VCaP (cell line): ENCODE measurements at regions not wholly inside any gene's neighbourhood (a gene's known extent, or its start where the extent isn't known, plus 50 kb on each side); places are given as distances from the start of the nearest gene placed in this dataset.

ENCODE experiments used
- H3K27ac ChIP-seq: fragments of 450-650 bp; 2 replicates; pipeline ENCODE4 v1.5.1; 2017
- TF ChIP-seq, protein P1 (sequence below): fragments of 450-650 bp; conservative IDR thresholded peaks from 2 replicates; pipeline ENCODE4 v1.5.1; 2017; ENCODE audit warnings: mild to moderate bottlenecking, moderate library complexity

GRCh38 chr5:137567226-137567625 is 68.1 kb upstream of the SPOCK1 start:
- TF ChIP-seq, protein P1, sequence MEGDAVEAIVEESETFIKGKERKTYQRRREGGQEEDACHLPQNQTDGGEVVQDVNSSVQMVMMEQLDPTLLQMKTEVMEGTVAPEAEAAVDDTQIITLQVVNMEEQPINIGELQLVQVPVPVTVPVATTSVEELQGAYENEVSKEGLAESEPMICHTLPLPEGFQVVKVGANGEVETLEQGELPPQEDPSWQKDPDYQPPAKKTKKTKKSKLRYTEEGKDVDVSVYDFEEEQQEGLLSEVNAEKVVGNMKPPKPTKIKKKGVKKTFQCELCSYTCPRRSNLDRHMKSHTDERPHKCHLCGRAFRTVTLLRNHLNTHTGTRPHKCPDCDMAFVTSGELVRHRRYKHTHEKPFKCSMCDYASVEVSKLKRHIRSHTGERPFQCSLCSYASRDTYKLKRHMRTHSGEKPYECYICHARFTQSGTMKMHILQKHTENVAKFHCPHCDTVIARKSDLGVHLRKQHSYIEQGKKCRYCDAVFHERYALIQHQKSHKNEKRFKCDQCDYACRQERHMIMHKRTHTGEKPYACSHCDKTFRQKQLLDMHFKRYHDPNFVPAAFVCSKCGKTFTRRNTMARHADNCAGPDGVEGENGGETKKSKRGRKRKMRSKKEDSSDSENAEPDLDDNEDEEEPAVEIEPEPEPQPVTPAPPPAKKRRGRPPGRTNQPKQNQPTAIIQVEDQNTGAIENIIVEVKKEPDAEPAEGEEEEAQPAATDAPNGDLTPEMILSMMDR, result no peak
- H3K27ac ChIP-seq, result no peak overlapping the region

GRCh38 chr5:137566780-137567179 is 67.7 kb upstream of the SPOCK1 start:
- TF ChIP-seq, protein P1, result no peak
- no peak overlapping the region for H3K27ac ChIP-seq

DNA sequence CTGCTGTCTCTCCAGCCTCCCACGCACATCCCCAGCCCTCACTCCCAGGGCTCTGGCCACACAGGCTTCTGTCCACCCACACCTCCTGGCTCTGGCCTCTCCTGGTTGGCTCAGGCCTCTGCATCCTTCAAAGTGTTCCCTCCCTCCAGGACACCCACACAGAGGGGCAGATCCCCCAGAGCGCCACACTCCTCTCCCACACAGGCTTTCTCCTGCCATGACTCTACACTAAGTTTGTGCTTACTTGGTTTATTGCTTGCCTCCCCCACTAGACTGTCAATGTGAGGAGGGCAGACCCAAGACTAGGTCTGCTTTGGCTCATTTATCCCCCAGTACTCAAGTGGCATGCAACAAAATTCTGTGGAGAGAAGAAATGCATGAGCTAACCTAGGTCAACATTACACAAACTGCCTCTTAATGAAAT is 67.0 kb upstream of the SPOCK1 start:
- TF ChIP-seq, protein P1, result no peak
- H3K27ac ChIP-seq, result no peak overlapping the region

- H3K27ac ChIP-seq, result no peak overlapping the region
Measured at GRCh38 chr5:137565450-137565849, 66.3 kb upstream of the SPOCK1 start.

DNA sequence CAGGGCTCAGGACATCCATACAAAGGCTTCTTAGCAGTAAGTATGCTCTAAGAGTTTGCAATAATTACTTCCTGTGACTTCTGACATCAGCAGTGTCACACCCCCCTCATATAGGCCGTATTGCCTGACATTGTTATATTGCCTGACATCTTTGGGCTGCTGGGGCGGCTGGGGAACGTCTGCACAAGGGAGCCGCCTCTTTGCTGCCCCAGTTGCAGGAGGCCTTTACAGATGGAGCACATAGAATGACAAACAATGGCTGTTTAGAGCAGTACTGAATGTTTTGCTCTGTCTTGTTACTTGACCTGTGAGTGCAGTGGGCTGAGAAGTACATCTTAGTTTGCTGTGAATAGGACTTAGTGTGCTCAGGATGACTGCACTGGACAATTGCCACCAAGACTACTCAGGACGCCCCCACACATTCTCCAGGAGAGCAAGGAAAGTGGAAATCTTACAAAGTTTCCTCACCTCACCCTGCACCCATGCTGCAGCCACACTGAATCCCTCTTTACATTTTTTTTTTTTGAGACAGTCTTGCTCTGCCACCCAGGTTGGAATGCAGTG is 65.4 kb upstream of the SPOCK1 start:
- TF ChIP-seq, protein P1, result no peak
- peak overlapping the region; percentile 61 for H3K27ac ChIP-seq

More at GRCh38 chr5:137565450-137565849, 66.3 kb upstream of the SPOCK1 start:
- TF ChIP-seq, protein P1, result no peak

GRCh38 chr5:137563646-137564397 is 64.7 kb upstream of the SPOCK1 start:
- H3K27ac ChIP-seq, result peak overlapping the region; percentile 61
- TF ChIP-seq, protein P1, result no peak

GRCh38 chr5:137563301-137563645 is 64.1 kb upstream of the SPOCK1 start:
- TF ChIP-seq, protein P1, result no peak
- H3K27ac ChIP-seq, result peak overlapping the region; percentile 61
